ENCODE measurements at regions not wholly inside any gene's neighbourhood (a gene's known extent, or its start where the extent isn't known, plus 50 kb on each side); places are given as distances from the start of the nearest gene placed in this dataset.
"Not testable (repeated sequence)": the region's sequence is repeated elsewhere in the genome, so short reads cannot be mapped to it uniquely, and the experiment has no call there.

DNA sequence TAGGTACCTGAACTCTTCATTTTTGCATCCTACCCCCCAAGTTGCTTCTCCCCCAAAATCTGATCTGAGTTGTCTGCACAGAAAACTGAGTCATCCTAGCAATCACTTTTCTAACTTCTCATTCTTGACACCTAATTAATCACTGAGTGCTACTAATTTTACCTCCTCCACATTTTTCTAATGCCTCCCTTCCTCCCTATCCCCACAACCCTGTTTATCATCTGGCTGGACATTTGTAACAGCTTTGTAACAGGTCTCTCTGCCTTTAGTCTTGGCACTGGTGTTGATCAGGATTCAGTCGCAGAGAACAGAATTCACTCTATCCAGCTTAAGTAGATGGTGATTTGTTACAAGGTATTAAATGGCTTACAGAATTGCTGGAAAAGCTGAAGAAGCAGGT is 303.9 kb upstream of the GATB start:
- DNase-seq (ENCODE audit: low read depth) = peak; percentile 33

DNA sequence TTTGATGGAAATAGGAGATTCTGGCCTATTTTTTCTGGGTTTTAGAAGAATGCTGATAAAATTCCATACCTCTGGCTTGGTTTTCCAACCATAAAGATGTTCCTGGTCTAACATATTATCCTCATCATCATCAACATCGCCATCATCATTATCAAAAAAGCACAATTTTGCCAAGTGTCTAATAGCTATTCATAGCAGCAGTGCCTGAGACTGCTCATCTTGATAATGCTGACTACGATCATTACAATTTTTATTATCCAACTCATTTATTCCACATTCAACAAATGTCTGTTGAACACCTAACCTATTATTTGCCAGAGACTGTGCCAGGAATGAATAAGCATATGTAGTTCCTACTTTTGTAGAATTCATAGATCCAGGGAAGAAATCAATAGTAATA is 303.5 kb upstream of the GATB start:
- DNase-seq (ENCODE audit: low read depth) = no peak

GRCh38 chr4:152063621-152064240 is 302.9 kb upstream of the GATB start:
- DNase-seq (ENCODE audit: low read depth) = no peak

GRCh38 chr4:152062936-152063620 is 302.3 kb upstream of the GATB start:
- DNase-seq (ENCODE audit: low read depth) = no peak

DNA sequence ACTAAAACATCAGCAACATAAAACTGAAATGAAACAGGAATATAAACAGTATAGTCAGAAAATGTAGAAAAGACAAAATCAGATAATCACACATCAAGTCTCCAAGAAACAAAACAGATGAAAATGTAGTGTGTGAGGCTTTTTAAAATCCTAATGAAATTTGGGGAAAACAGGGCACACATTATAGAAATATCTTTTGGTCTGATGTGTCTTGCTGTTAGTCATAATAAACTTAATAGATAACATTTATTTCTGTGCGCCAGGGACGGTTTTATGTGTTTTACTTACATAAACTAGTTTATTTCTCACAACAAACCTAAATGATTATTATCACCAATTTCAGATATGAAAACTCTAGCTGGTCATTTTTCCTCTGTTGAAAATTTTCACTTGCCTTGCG is 293.9 kb upstream of the GATB start:
- no peak for DNase-seq (ENCODE audit: low read depth)

DNA sequence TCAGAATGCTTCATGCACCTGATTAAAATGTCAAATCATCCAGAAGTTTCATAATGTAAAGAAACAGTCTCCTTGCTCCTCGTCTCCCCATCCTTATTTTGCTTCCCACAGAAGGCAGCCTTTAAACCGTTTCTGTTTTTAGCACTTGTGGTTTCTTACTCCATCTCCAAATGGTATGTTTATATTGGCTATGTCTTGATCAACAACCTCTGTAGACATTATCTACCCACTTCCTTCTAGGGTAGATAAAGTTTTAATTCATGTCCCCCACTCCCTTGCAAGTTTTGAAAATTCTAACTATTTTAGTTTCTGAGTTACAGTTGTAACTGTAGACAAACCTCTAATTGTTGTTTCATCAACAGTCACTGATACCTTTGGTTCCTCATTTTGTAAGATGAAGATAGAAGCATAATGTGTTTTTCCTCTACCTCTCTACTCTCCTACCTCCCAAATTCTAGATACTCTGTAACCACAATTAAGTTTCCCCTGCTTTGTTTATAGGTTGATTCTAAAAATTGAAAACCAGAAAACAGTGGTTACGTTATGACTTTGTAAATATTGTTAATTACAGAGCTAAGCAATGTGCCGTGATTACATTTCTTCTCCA is 291.7 kb upstream of the GATB start:
- no peak for DNase-seq (ENCODE audit: low read depth)

GRCh38 chr4:152051332-152051731 is 290.5 kb upstream of the GATB start:
- DNase-seq (ENCODE audit: low read depth) = not testable (repeated sequence)

DNA sequence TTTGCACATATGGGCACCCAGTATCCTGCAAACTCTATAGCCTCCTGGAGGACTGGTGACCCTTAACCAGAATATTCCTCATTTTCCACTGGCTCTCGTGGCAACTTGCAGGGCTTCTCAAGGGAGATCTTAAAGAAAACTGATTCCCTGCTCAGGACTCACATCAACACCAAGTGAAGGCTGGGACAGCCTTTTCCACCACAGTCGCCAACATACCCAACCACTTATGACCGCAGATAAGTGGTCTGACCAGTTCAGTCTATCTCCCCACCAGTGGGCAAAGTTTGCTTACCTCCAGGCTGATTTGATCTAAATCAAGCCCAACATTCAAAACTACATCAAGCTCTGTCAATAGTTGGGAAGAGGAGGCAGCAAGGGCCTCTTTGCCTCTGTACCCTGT is 289.3 kb upstream of the GATB start:
- DNase-seq (ENCODE audit: low read depth) = no peak

DNA sequence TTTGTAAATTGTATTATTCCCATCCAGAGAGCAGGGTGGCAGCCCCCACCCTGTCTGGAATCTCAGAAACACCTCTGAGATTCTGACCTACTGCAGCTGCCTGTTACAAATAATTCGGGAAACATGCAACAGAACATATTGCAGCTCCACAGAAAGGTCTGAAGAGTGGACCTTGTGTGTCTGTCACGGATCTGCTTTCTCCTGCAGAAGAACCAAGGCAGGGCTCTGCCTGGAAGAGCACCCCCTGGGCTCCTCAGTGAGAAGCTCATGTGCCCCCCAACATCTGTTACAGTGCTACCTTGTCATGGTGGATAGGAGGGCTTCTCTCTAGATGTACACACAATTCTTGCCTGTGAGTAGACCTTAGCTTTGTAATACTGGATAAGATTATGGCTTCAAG is 286.6 kb upstream of the GATB start:
- no peak for DNase-seq (ENCODE audit: low read depth)

DNA sequence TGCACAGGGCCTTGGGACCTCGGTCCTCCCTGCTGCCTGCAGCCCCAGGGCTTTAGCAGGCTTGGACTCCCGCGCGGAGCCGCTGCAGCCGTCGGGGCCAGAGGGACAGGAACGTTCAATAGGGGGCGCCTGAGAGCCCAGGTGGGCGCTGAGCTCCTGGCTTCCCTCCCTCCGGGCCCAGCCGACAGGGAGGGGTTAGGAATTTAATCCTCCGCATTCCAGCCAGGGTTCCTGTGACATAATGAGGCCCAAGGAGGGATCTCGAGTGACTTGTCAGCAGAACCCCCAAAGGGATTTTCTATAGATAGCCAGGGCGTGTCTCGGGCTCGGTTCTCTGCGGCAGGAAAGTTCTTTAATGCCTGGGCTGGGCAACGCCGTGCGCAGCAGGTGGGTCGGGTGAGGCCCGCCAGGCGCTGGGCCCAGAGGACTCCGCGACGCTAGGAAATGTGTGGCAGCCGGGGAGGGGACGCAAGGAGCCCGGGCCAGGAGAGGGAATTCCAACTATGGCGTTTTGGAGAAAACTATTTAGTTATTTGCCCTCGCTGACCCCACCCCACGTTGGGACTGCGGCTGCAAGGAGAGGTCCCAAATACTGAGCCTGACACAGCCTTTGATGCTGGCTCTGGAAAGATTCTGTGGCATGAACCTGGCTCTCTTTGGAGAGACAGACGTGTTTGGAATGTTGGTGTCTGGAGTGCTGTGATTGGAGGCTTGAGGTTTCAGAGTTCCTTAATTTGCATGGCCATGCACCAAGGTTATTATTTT is 285.2 kb upstream of the GATB start:
- peak; percentile 41 for DNase-seq (ENCODE audit: low read depth)

GRCh38 chr4:152045449-152045806 is 284.6 kb upstream of the GATB start:
- DNase-seq (ENCODE audit: low read depth) = no peak

DNA sequence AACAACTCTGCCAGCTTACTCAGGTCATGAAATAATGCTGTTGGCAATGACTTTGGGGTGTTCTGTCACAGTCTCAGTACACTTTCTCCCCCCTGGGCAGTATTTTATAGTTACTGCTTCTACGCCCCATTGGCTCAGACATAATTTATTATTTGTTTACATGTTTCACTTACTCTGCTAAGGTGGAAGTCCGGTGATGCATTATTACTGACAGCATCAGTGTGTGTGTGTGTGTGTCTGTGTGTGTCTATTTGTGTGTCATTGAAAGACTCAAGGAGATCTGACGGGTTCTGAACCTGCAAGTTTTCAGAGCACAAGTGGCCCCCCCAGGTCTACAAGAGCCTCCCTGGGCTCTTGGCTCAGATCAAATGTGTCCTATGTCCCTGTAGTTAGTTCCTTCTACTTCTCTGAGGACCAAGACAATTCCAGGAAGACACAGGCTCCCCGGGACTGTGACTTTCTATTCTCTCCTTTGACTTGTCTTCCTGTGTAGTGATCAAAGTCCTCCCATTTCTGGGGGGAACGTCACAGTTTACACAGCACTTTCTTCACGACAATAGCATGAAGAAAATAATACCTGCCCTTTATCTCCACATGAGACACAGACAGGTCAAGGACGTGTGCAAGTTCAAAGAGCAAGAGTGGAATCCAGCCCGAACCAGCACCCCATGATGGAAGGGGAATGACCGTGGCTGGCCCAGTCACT is 283.7 kb upstream of the GATB start:
- DNase-seq (ENCODE audit: low read depth) = peak; percentile 60

DNA sequence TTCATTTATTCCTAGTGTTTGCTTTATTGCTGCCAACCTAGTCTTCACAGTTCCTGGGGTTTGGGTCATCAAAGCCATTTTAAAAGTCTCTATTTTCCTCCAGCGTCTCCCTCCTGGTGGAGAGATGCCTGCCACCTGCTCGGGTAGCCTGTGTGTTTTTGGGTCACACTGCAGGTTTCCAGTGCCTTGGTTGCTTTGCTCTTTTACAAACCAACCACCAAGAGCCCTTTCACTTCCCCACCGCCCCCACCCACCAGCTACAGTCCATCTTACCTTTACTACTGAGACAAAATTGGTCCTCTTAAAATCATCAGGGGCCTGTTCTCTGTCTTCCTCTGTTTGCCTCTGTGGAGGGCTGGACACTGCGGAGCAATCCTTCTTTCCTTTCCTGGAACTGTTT is 280.5 kb upstream of the GATB start:
- DNase-seq (ENCODE audit: low read depth) = no peak

- no peak for DNase-seq (ENCODE audit: low read depth)
Observed at GRCh38 chr4:152039691-152040090, 278.9 kb upstream of the GATB start.

DNA sequence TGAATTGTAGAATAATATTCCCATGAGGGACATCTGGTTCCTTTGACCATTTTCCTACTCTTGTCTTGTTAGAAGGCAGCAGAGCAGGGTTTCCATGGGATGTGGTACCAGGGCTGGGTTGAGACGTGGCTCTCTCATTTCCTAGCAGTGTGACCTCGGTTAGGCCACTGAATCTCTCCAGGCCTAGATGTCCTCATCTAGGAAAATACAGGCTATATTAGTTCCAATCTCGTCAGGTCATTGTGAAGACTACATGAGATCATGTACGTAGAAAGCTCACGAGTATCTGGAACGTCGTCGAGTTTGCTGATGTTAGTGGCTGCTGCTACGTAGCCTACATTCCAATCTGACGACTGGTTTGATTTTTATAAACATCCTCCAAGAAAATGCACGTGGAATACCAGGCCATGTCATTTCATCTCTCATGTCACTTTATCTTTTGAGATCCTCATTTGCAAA is 278.2 kb upstream of the GATB start:
- no peak for DNase-seq (ENCODE audit: low read depth)

- peak; percentile 13 for DNase-seq (ENCODE audit: low read depth)
Observed at GRCh38 chr4:152038238-152038637, 277.4 kb upstream of the GATB start.

DNA sequence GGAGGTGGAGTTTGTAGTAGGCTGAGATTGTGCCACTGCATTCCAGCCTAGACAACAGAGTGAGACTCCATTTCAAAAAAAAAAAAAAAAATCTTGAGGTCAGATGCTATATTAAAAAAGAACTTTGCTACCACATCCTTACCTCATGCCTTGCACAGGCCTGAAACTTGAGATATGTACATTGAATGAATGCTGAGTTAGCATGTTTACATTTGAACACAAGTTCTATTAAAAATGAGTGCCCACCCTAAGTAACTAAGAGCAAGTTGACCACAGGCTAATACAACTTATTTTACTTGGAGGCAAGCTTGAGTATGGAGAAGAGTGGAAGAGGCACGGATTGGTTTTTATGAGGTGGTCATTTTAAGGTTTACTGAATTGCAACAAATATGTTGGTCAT is 276.6 kb upstream of the GATB start:
- no peak for DNase-seq (ENCODE audit: low read depth)

GRCh38 chr4:152033621-152034020 is 272.8 kb upstream of the GATB start:
- no peak for DNase-seq (ENCODE audit: low read depth)

- peak; percentile 42 for DNase-seq (ENCODE audit: low read depth)
Observed at GRCh38 chr4:152032722-152033131, 271.9 kb upstream of the GATB start.

GRCh38 chr4:152029631-152030030 is 268.8 kb upstream of the GATB start:
- DNase-seq (ENCODE audit: low read depth) = no peak

- no peak for DNase-seq (ENCODE audit: low read depth)
Observed at GRCh38 chr4:152028131-152028530, 267.3 kb upstream of the GATB start.

GRCh38 chr4:152024881-152025280 is 264.1 kb upstream of the GATB start:
- DNase-seq (ENCODE audit: low read depth) = no peak
